GM18868 (cell line): ENCODE measurements at regions not wholly inside any gene's neighbourhood (a gene's known extent, or its start where the extent isn't known, plus 50 kb on each side); places are given as distances from the start of the nearest gene placed in this dataset.

Experiments used
- ATAC-seq: cut with Tn5 transposase; IDR thresholded peaks from one replicate; pipeline ENCODE4 v1.9.1; 2021; ENCODE audit warnings: mild to moderate bottlenecking, moderate library complexity; ENCODE audit not compliant: unreplicated experiment

- ATAC-seq = no peak
These were observed 97.5 kb downstream of the ZNF326 start for GRCh38 chr1:90092441-90092840.
